H1 (cell line): ENCODE measurements at regions not wholly inside any gene's neighbourhood (a gene's known extent, or its start where the extent isn't known, plus 50 kb on each side); places are given as distances from the start of the nearest gene placed in this dataset.

Experiments used
- CTCF ChIA-PET: fragments of 300-600 bp; sonication (Branson Sonifier 250); formaldehyde crosslinking; loops from one replicate; lab custom pipeline; 2021; ENCODE audit not compliant: partially characterized antibody; lab: Charles Lee
- POLR2A ChIA-PET: fragments of 300-600 bp; sonication (Branson Sonifier 250); formaldehyde crosslinking; loops from one replicate; lab custom pipeline; 2021; ENCODE audit warnings: inconsistent platforms; ENCODE audit not compliant: partially characterized antibody; lab: Charles Lee
- DNase-seq, 2 experiments: peaks; one replicate each; pipeline versions ENCODE4 v3.0.0 to v3.0.0-alpha.2; 2010 to 2022; ENCODE audit warnings: low spot score in 2 of 2, low read depth in 1 of 2, mixed read lengths in 1 of 2
- FAIRE-seq: peaks from 2 replicates; lab custom pipeline; 2011; peaks lifted over from hg19 to GRCh38; lab: Jason Lieb, UNC
- H2AFZ ChIP-seq: 2 replicates; pipeline ENCODE4 v1.8.1; 2012; ENCODE audit warnings: low read length, inconsistent platforms
- H2AK5ac ChIP-seq: 2 replicates; pipeline ENCODE4 v1.6.1; 2013; ENCODE audit warnings: low read depth, low read length
- H2BK120ac ChIP-seq: replicated peaks from 2 replicates; pipeline ENCODE3; 2013; ENCODE audit warnings: low read depth, low read length, inconsistent platforms
- H2BK12ac ChIP-seq: 2 replicates; pipeline ENCODE4 v1.6.1; 2013; ENCODE audit warnings: low read depth, low read length
- H2BK15ac ChIP-seq: 2 replicates; pipeline ENCODE4 v1.6.1; 2013; ENCODE audit warnings: low read length
- H2BK20ac ChIP-seq: 2 replicates; pipeline ENCODE4 v1.6.1; 2013; ENCODE audit warnings: low read length
- H2BK5ac ChIP-seq: 2 replicates; pipeline ENCODE4 v1.6.1; 2013; ENCODE audit warnings: low read depth, low read length
- H3K14ac ChIP-seq: 2 replicates; pipeline ENCODE4 v1.6.1; 2013; ENCODE audit warnings: inconsistent platforms; ENCODE audit not compliant: insufficient read length
- H3K18ac ChIP-seq: 2 replicates; pipeline ENCODE4 v1.6.1; 2013; ENCODE audit warnings: low read length; ENCODE audit errors: extremely low read depth
- H3K23ac ChIP-seq: 2 replicates; pipeline ENCODE4 v1.6.1; 2013; ENCODE audit warnings: inconsistent platforms; ENCODE audit not compliant: insufficient read length
- H3K23me2 ChIP-seq: 2 replicates; pipeline ENCODE4 v1.6.1; 2013; ENCODE audit warnings: low read depth, low read length
- H3K27ac ChIP-seq: 2 replicates; pipeline ENCODE4 v1.6.1; 2011; ENCODE audit warnings: low read depth, low read length, inconsistent platforms
- H3K27me3 ChIP-seq, 4 experiments: replicated peaks in 1 of 4; 1 replicate in 1 of 4; 2 replicates in 3 of 4; pipeline versions ENCODE4 v1.6.1 to v1.8.1; 2011 to 2013; ENCODE audit warnings: low read length in 3 of 4, mild to moderate bottlenecking in 3 of 4, inconsistent platforms in 2 of 4, mixed read lengths in 2 of 4, moderate library complexity in 1 of 4; ENCODE audit not compliant: control insufficient read depth in 3 of 4, insufficient read depth in 3 of 4; ENCODE audit errors: extremely low read depth in 1 of 4
- H3K36me3 ChIP-seq, 4 experiments: 2 replicates each; pipeline versions ENCODE4 v1.6.1 to v1.8.1; 2011 to 2013; ENCODE audit warnings: mild to moderate bottlenecking in 4 of 4, low read length in 3 of 4, moderate library complexity in 2 of 4, control low read depth in 1 of 4, inconsistent platforms in 1 of 4; ENCODE audit not compliant: insufficient read depth in 4 of 4, control insufficient read depth in 2 of 4
- H3K4ac ChIP-seq: replicated peaks from 2 replicates; pipeline ENCODE3; 2013; ENCODE audit warnings: low read length, low read depth, mixed read lengths, inconsistent platforms; ENCODE audit not compliant: insufficient read length
- H3K4me1 ChIP-seq, 4 experiments: replicated peaks in 1 of 4; 1 replicate in 1 of 4; 2 replicates in 3 of 4; pipeline versions ENCODE4 v1.6.1 to v1.8.1; 2011 to 2013; ENCODE audit warnings: low read length in 3 of 4, inconsistent platforms in 2 of 4, mixed read lengths in 1 of 4; ENCODE audit not compliant: insufficient read depth in 4 of 4, control insufficient read depth in 3 of 4
- H3K4me2 ChIP-seq, 2 experiments: 2 replicates each; pipeline versions ENCODE4 v1.6.1 to v1.8.1; 2011 to 2013; ENCODE audit warnings: low read depth in 2 of 2, low read length in 2 of 2, control low read depth in 1 of 2, inconsistent platforms in 1 of 2, mild to moderate bottlenecking in 1 of 2; ENCODE audit not compliant: insufficient read depth in 1 of 2
- H3K4me3 ChIP-seq, 4 experiments: fragments of 200-600, 300-600 bp in 1 of 4; sonication (generic), shearing (Covaris generic), sonication (Bioruptor Twin) in 1 of 4; 2 replicates each; pipeline versions ENCODE4 v1.5.1 to v1.8.1; 2011 to 2016; ENCODE audit warnings: low read length in 4 of 4, low read depth in 3 of 4, control low read depth in 2 of 4, inconsistent platforms in 2 of 4, mild to moderate bottlenecking in 2 of 4, mixed read lengths in 1 of 4, moderate library complexity in 1 of 4; ENCODE audit not compliant: insufficient read depth in 2 of 4; ENCODE audit errors: extremely low read depth in 1 of 4
- H3K56ac ChIP-seq: replicated peaks from 2 replicates; pipeline ENCODE3; 2013; ENCODE audit warnings: low read depth, mild to moderate bottlenecking, mixed read lengths, low read length, inconsistent platforms; ENCODE audit not compliant: insufficient read length
- H3K79me1 ChIP-seq: 2 replicates; pipeline ENCODE4 v1.6.1; 2013; ENCODE audit warnings: low read depth, low read length, control low read depth
- H3K79me2 ChIP-seq, 2 experiments: 2 replicates each; pipeline versions ENCODE4 v1.6.1 to v1.8.1; 2012 to 2013; ENCODE audit warnings: low read length in 2 of 2, mild to moderate bottlenecking in 2 of 2, inconsistent platforms in 1 of 2; ENCODE audit not compliant: insufficient read depth in 2 of 2, control insufficient read depth in 1 of 2
- H3K9ac ChIP-seq, 4 experiments: replicated peaks in 1 of 4; 1 replicate in 1 of 4; 2 replicates in 3 of 4; pipeline versions ENCODE4 v1.6.1 to v1.8.1; 2011 to 2013; ENCODE audit warnings: low read depth in 3 of 4, low read length in 3 of 4, control low read depth in 2 of 4, mild to moderate bottlenecking in 2 of 4, moderate library complexity in 2 of 4, inconsistent platforms in 1 of 4; ENCODE audit errors: extremely low read depth in 1 of 4
- H3K9me3 ChIP-seq, 2 experiments: 2 replicates each; pipeline versions ENCODE4 v1.6.1 to v1.8.1; 2012 to 2013; ENCODE audit warnings: mild to moderate bottlenecking in 2 of 2, moderate library complexity in 2 of 2, control low read depth in 1 of 2, inconsistent platforms in 1 of 2, low read depth in 1 of 2, low read length in 1 of 2, mixed read lengths in 1 of 2; ENCODE audit not compliant: insufficient read depth in 2 of 2
- H4K20me1 ChIP-seq, 2 experiments: replicated peaks in 1 of 2; 2 replicates each; pipeline versions ENCODE3 to v1.8.1; 2011 to 2013; ENCODE audit warnings: inconsistent platforms in 2 of 2, low read length in 2 of 2, mild to moderate bottlenecking in 1 of 2; ENCODE audit not compliant: insufficient read depth in 2 of 2, control insufficient read depth in 1 of 2
- H4K5ac ChIP-seq: 2 replicates; pipeline ENCODE4 v1.6.1; 2013; ENCODE audit warnings: low read length, low read depth, mixed read lengths, inconsistent platforms; ENCODE audit not compliant: insufficient read length
- H4K8ac ChIP-seq: 2 replicates; pipeline ENCODE4 v1.8.0; 2013; ENCODE audit warnings: mild to moderate bottlenecking, moderate library complexity, low read length, inconsistent platforms; ENCODE audit not compliant: insufficient read depth; ENCODE audit errors: extremely low read depth
- H4K91ac ChIP-seq: replicated peaks from 2 replicates; pipeline ENCODE3; 2013; ENCODE audit warnings: low read length, mixed read lengths, inconsistent platforms; ENCODE audit not compliant: insufficient read length
- CTBP2 ChIP-seq: IDR thresholded peaks from 2 replicates; pipeline ENCODE4 v1.7.0; 2011; ENCODE audit warnings: borderline replicate concordance, mild to moderate bottlenecking, moderate library complexity, mixed read lengths, low read length; ENCODE audit not compliant: insufficient read depth, insufficient read length
- EGR1 ChIP-seq: IDR thresholded peaks from 2 replicates; pipeline ENCODE4 v1.6.1; 2011; ENCODE audit warnings: low read depth, low read length, borderline replicate concordance
- JUN ChIP-seq: IDR thresholded peaks from 2 replicates; pipeline ENCODE4 v1.6.1; 2011; ENCODE audit warnings: low read depth, mild to moderate bottlenecking, improper control_type of control experiment, low read length
- KDM1A ChIP-seq: fragments of 200-600, 300-600 bp; sonication (generic); IDR thresholded peaks from 2 replicates; pipeline ENCODE4 v1.7.1; 2016; ENCODE audit warnings: mild to moderate bottlenecking, low read length, borderline replicate concordance
- NANOG ChIP-seq: IDR thresholded peaks from 2 replicates; pipeline ENCODE4 v1.6.1; 2011; ENCODE audit warnings: low read length, low read depth, mild to moderate bottlenecking, inconsistent platforms; ENCODE audit not compliant: insufficient read depth, poor library complexity, severe bottlenecking
- POLR2A ChIP-seq, 2 experiments: IDR thresholded peaks; 1 replicate in 1 of 2; 2 replicates in 1 of 2; pipeline ENCODE4 v1.6.1; 2011; ENCODE audit warnings: low read depth in 2 of 2, low read length in 2 of 2, mild to moderate bottlenecking in 2 of 2; ENCODE audit errors: control extremely low read depth in 1 of 2
- RAD21 ChIP-seq, 2 experiments: IDR thresholded peaks in 1 of 2; conservative IDR thresholded peaks in 1 of 2; 2 replicates each; pipeline ENCODE4 v1.6.1; 2011; ENCODE audit warnings: low read depth in 2 of 2, low read length in 2 of 2, improper control_type of control experiment in 1 of 2, inconsistent platforms in 1 of 2, mild to moderate bottlenecking in 1 of 2, moderate library complexity in 1 of 2
- SAP30 ChIP-seq: fragments of 300-600 bp; sonication (generic); IDR thresholded peaks from 2 replicates; pipeline ENCODE4 v1.7.1; 2012; ENCODE audit warnings: low read length, moderate library complexity, mild to moderate bottlenecking, inconsistent platforms; ENCODE audit not compliant: insufficient read depth, insufficient replicate concordance
- SIX5 ChIP-seq: IDR thresholded peaks from 2 replicates; pipeline ENCODE4 v1.6.1; 2011; ENCODE audit warnings: mild to moderate bottlenecking, low read depth, low read length
- SRF ChIP-seq: IDR thresholded peaks from 2 replicates; pipeline ENCODE4 v1.6.1; 2011; ENCODE audit warnings: mild to moderate bottlenecking, low read depth, low read length, moderate library complexity
- WGBS, 2 experiments: shearing (Covaris generic) in 1 of 2; methylation state at CpG; one replicate each; pipeline versions ENCODE4 v1.1.6 to v1.1.7; 2013 to 2015; ENCODE audit warnings: low lambda C conversion rate in 2 of 2, mixed read lengths in 2 of 2, inconsistent platforms in 1 of 2, low coverage in 1 of 2, missing lambda C conversion rate in 1 of 2; ENCODE audit not compliant: insufficient replicate concordance in 2 of 2, insufficient coverage in 1 of 2, insufficient read length in 1 of 2; ENCODE audit errors: extremely low coverage in 1 of 2, missing lambda C conversion rate in 1 of 2; 5-methylcytosine and 5-hydroxymethylcytosine counted together

- no peak overlapping the region for H3K23ac ChIP-seq
- no peak overlapping the region for H4K5ac ChIP-seq
- H3K23me2 ChIP-seq: no peaks in the 10 kb centered on the region
- no peak overlapping the region for H2AFZ ChIP-seq
- H3K18ac ChIP-seq: no peak overlapping the region
- no peak overlapping the region for H2BK120ac ChIP-seq
- no peak for FAIRE-seq
- H3K79me1 ChIP-seq: no peaks in the 10 kb centered on the region
- no peak overlapping the region for H3K4ac ChIP-seq
- no peak overlapping the region for H2BK5ac ChIP-seq
- no peak overlapping the region for H3K56ac ChIP-seq
- no peak overlapping the region for H2BK12ac ChIP-seq
- no peaks in the 10 kb centered on the region for H4K20me1 ChIP-seq
- H3K27me3 ChIP-seq: no peaks in the 10 kb centered on the region
- DNase-seq: no peak
- no peak overlapping the region for H2BK15ac ChIP-seq
- H4K91ac ChIP-seq: no peak overlapping the region
- peaks cover 4 to 7% of the 10 kb centered on the region in 2 experiments; a peak in 3 of 4 replicates for H3K9me3 ChIP-seq
- H2BK20ac ChIP-seq: no peak overlapping the region
- H3K4me3 ChIP-seq: no peak overlapping the region
- no peak overlapping the region for H3K9ac ChIP-seq
- H2AK5ac ChIP-seq: no peak overlapping the region
- ChIA-PET CTCF (no interaction called here), POLR2A (no interaction called here)
- no peak overlapping the region for H3K27ac ChIP-seq
- no peak overlapping the region for H4K8ac ChIP-seq
- H3K14ac ChIP-seq: no peak overlapping the region
- 81% methylated on average over 2 of the region's 2 CpGs; no CpG with 5 or more reads in 1 of the 2 experiments for WGBS, 2 experiments
- no peaks in the 10 kb centered on the region for H3K4me1 ChIP-seq
- no peaks in the 10 kb centered on the region for H3K79me2 ChIP-seq
- no peaks in the 10 kb centered on the region for H3K36me3 ChIP-seq
- H3K4me2 ChIP-seq: no peak overlapping the region
- TF ChIP-seq RAD21 (IDR thresholded peaks at IDR 0.05 in 1 of 2, conservative IDR thresholded peaks at IDR 0.05 in 1 of 2; ENCODE audit: low read depth in 2 of 2, low read length in 2 of 2): no peak
- no peak for TF ChIP-seq EGR1
- TF ChIP-seq SRF: no peak
- no peak for TF ChIP-seq SIX5
- TF ChIP-seq SAP30: no peak
- TF ChIP-seq CTBP2: no peak
- TF ChIP-seq NANOG: no peak
- TF ChIP-seq JUN: no peak
- no peak for TF ChIP-seq POLR2A (IDR thresholded peaks at IDR 0.05; ENCODE audit: control extremely low read depth in 1 of 2, low read depth in 2 of 2, low read length in 2 of 2)
- TF ChIP-seq KDM1A: no peak
Observed at GRCh38 chr3:70811880-70812279, 499.4 kb upstream of the MDFIC2 start.
